ENCODE measurements at regions not wholly inside any gene's neighbourhood (a gene's known extent, or its start where the extent isn't known, plus 50 kb on each side); places are given as distances from the start of the nearest gene placed in this dataset.
"Not testable (repeated sequence)": the region's sequence is repeated elsewhere in the genome, so short reads cannot be mapped to it uniquely, and the experiment has no call there.

- peak in 1 of 2 experiments; percentile 15 for DNase-seq
These were observed 111.3 kb upstream of the MRI1 start for GRCh38 chr19:13652810-13653590.

- no peak for DNase-seq
These were observed 117.6 kb upstream of the MRI1 start for GRCh38 chr19:13646758-13647157.

GRCh38 chr19:13644645-13645044 is 119.7 kb upstream of the MRI1 start:
- no peak for DNase-seq

GRCh38 chr19:13640611-13641010 is 123.7 kb upstream of the MRI1 start:
- DNase-seq = no peak

- no peak for DNase-seq
These were observed 124.9 kb upstream of the MRI1 start for GRCh38 chr19:13639342-13639929.

- DNase-seq = no peak
These were observed 126.7 kb upstream of the MRI1 start for GRCh38 chr19:13637664-13638063.

- no peak for DNase-seq
These were observed 128.4 kb upstream of the CACNA1A start for GRCh38 chr19:13634658-13635057.

- no peak for DNase-seq
These were observed 127.2 kb upstream of the CACNA1A start for GRCh38 chr19:13633522-13633922.

GRCh38 chr19:13633109-13633508 is 126.8 kb upstream of the CACNA1A start:
- peak; percentile 72 to 80 for DNase-seq

- not testable (repeated sequence) for DNase-seq
These were observed 125.9 kb upstream of the CACNA1A start for GRCh38 chr19:13632164-13632563.

- no peak for DNase-seq
These were observed 123.5 kb upstream of the CACNA1A start for GRCh38 chr19:13629687-13630357.

- no peak for DNase-seq
These were observed 121.3 kb upstream of the CACNA1A start for GRCh38 chr19:13627531-13627930.

GRCh38 chr19:13623716-13624710 is 117.7 kb upstream of the CACNA1A start:
- DNase-seq = no peak

- no peak for DNase-seq
These were observed 116.8 kb upstream of the CACNA1A start for GRCh38 chr19:13622766-13623715.

- DNase-seq = no peak
These were observed 115.1 kb upstream of the CACNA1A start for GRCh38 chr19:13621413-13621812.

- DNase-seq = no peak
These were observed 112.9 kb upstream of the CACNA1A start for GRCh38 chr19:13619203-13619632.

GRCh38 chr19:13615890-13616289 is 109.6 kb upstream of the CACNA1A start:
- no peak for DNase-seq

- no peak for DNase-seq
These were observed 107.2 kb upstream of the CACNA1A start for GRCh38 chr19:13613447-13613846.

GRCh38 chr19:13611596-13611995 is 105.3 kb upstream of the CACNA1A start:
- DNase-seq = no peak

- peak; percentile 89 for DNase-seq
These were observed 103.9 kb upstream of the CACNA1A start for GRCh38 chr19:13610039-13610691.

GRCh38 chr19:13606156-13606555 is 99.9 kb upstream of the CACNA1A start:
- DNase-seq = no peak

Measured in NCI-H1930 (cell line).